Endothelial cell of umbilical vein (primary cell): ENCODE measurements at regions not wholly inside any gene's neighbourhood (a gene's known extent, or its start where the extent isn't known, plus 50 kb on each side); places are given as distances from the start of the nearest gene placed in this dataset.

Experiments
- BruUV-seq: library from RNA; stranded (reverse); fragments of 400-500 nt; replicated peaks from 2 replicates; lab custom pipeline; 2021; lab: Mats Ljungman, UMichigan
- CTCF ChIA-PET: fragments of 300-600, 350-600 bp; sonication (Branson Sonifier 250); formaldehyde crosslinking; loops from one replicate; lab custom pipeline; 2021; ENCODE audit warnings: antibody characterized with exemption, inconsistent platforms; lab: Charles Lee
- POLR2A ChIA-PET: fragments of 300-600, 350-600 bp; sonication (Branson Sonifier 250); formaldehyde crosslinking; loops from one replicate; lab custom pipeline; 2021; ENCODE audit warnings: antibody characterized with exemption, inconsistent platforms; lab: Charles Lee
- DNase-seq: peaks from one replicate; pipeline ENCODE4 v3.0.0-alpha.2; 2011; ENCODE audit warnings: low read depth, low spot score
- FAIRE-seq: peaks from 2 replicates; lab custom pipeline; 2011; peaks lifted over from hg19 to GRCh38; lab: Jason Lieb, UNC
- H2AFZ ChIP-seq: 2 replicates; pipeline ENCODE4 v1.6.0; 2012; ENCODE audit warnings: low read depth, low read length, control low read depth, inconsistent platforms
- H3K27ac ChIP-seq: 2 replicates; pipeline ENCODE4 v1.5.1; 2011; ENCODE audit warnings: low read depth, mild to moderate bottlenecking, control low read depth, low read length, moderate library complexity; ENCODE audit not compliant: insufficient read depth
- H3K27me3 ChIP-seq, 2 experiments: 2 replicates each; pipeline versions ENCODE4 v1.6.0 to v1.6.1; 2011; ENCODE audit warnings: low read length in 2 of 2, mixed read lengths in 1 of 2; ENCODE audit not compliant: control insufficient read depth in 2 of 2, insufficient read depth in 2 of 2
- H3K36me3 ChIP-seq, 2 experiments: 2 replicates in 1 of 2; 3 replicates in 1 of 2; pipeline ENCODE4 v1.5.1; 2011; ENCODE audit warnings: low read length in 2 of 2, mild to moderate bottlenecking in 1 of 2, moderate library complexity in 1 of 2; ENCODE audit not compliant: control insufficient read depth in 2 of 2, insufficient read depth in 2 of 2; ENCODE audit errors: extremely low read depth in 1 of 2
- H3K4me1 ChIP-seq: 3 replicates; pipeline ENCODE4 v1.5.1; 2011; ENCODE audit warnings: mild to moderate bottlenecking, low read length; ENCODE audit not compliant: control insufficient read depth, insufficient read depth; ENCODE audit errors: extremely low read depth
- H3K4me2 ChIP-seq: 2 replicates; pipeline ENCODE4 v1.6.1; 2011; ENCODE audit warnings: low read length, control low read depth, mixed read lengths; ENCODE audit not compliant: insufficient read depth
- H3K4me3 ChIP-seq, 3 experiments: fragments of 200-600 bp in 1 of 3; sonication (generic), shearing (Covaris generic) in 1 of 3; replicated peaks in 1 of 3; 2 replicates each; pipeline ENCODE4 v1.5.1; 2011 to 2016; ENCODE audit warnings: control low read depth in 3 of 3, low read length in 3 of 3, mild to moderate bottlenecking in 2 of 3, inconsistent platforms in 1 of 3, low read depth in 1 of 3, moderate library complexity in 1 of 3; ENCODE audit not compliant: insufficient read depth in 1 of 3
- H3K79me2 ChIP-seq: 2 replicates; pipeline ENCODE4 v1.6.0; 2012; ENCODE audit warnings: low read length, inconsistent platforms; ENCODE audit not compliant: control insufficient read depth, insufficient read depth
- H3K9ac ChIP-seq: replicated peaks from 2 replicates; pipeline ENCODE3; 2011; ENCODE audit warnings: low read length, control low read depth; ENCODE audit not compliant: insufficient read depth; ENCODE audit errors: extremely low read depth
- H3K9me1 ChIP-seq: replicated peaks from 3 replicates; pipeline ENCODE4 v1.6.0; 2011; ENCODE audit warnings: mild to moderate bottlenecking, low read length; ENCODE audit not compliant: control insufficient read depth, insufficient read depth; ENCODE audit errors: extremely low read depth
- H3K9me3 ChIP-seq: replicated peaks from 2 replicates; pipeline ENCODE4 v1.5.1; 2012; ENCODE audit warnings: low read length, inconsistent platforms; ENCODE audit not compliant: control insufficient read depth, insufficient read depth
- H4K20me1 ChIP-seq: replicated peaks from 2 replicates; pipeline ENCODE3; 2011; ENCODE audit warnings: mild to moderate bottlenecking, low read length; ENCODE audit not compliant: control insufficient read depth, insufficient read depth; ENCODE audit errors: extremely low read depth
- EZH2 ChIP-seq: IDR thresholded peaks from 2 replicates; pipeline ENCODE4 v1.6.1; 2012; ENCODE audit warnings: borderline replicate concordance, low read depth, mild to moderate bottlenecking, moderate library complexity, low read length, inconsistent platforms; ENCODE audit not compliant: severe bottlenecking
- GATA2 ChIP-seq: IDR thresholded peaks from 2 replicates; pipeline ENCODE4 v1.7.0; 2011; ENCODE audit warnings: low read depth, mild to moderate bottlenecking, moderate library complexity, mixed read lengths, low read length; ENCODE audit not compliant: insufficient read length, insufficient read depth
- JUN ChIP-seq: IDR thresholded peaks from 2 replicates; pipeline ENCODE4 v1.6.1; 2011; ENCODE audit warnings: borderline replicate concordance, low read depth; ENCODE audit not compliant: insufficient read length, insufficient read depth
- MYC ChIP-seq: IDR thresholded peaks from one replicate; pipeline ENCODE4 v1.6.1; 2011; ENCODE audit warnings: mild to moderate bottlenecking, low read depth, low read length
- POLR2A ChIP-seq: IDR thresholded peaks from 2 replicates; pipeline ENCODE4 v1.6.1; 2012; ENCODE audit warnings: low read depth, mild to moderate bottlenecking, control low read depth, low read length
- POLR2AphosphoS5 ChIP-seq: IDR thresholded peaks from 2 replicates; pipeline ENCODE4 v1.6.1; 2012; ENCODE audit warnings: low read depth, mild to moderate bottlenecking, control low read depth, low read length, moderate library complexity; ENCODE audit not compliant: insufficient read depth
- dilution Hi-C: fragments of 300-500 bp; cut with MboI; formaldehyde crosslinking; loops from one replicate; pipeline ENCODE4 v1.15.0; 2019; ENCODE audit warnings: low sequenced_read_pairs; ENCODE audit not compliant: extremely low pct_ligation_motif_present
- intact Hi-C: fragments of 100-400 bp; cut with micrococcal nuclease; formaldehyde crosslinking; loops from one replicate; pipeline ENCODE4 v1.10.0; 2022
- TF ChIP-seq, protein P1 (sequence below), 2 donors: IDR thresholded peaks; 1 replicate in 1 of 2; 2 replicates in 1 of 2; pipeline ENCODE4 v1.5.1; 2011; ENCODE audit warnings: low read length in 2 of 2, mild to moderate bottlenecking in 2 of 2, moderate library complexity in 2 of 2, control low read depth in 1 of 2, inconsistent platforms in 1 of 2, low read depth in 1 of 2; ENCODE audit not compliant: insufficient read depth in 1 of 2; ENCODE audit errors: extremely low read depth in 1 of 2
- TF ChIP-seq, protein P2 (sequence below): IDR thresholded peaks from 2 replicates; pipeline ENCODE4 v1.6.1; 2011; ENCODE audit not compliant: insufficient read depth, insufficient read length

DNA sequence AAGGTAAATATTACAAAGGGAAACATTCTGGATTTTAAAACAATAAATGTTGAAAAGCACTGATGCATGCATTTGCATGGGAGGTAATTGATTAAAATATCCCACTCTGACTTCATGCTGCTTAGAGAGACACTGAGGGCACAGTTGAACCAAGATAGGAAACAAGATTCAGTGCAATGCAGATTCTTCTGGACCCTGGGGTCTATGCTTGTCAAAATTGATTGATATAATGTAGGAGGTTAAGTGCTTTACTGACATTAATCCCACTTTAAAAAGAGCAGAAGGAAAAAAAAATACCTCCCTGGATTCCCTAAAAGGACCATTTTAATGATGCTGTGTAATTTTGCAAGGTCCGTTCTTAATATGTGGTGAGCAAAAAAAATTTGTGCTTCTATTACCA, 454.2 kb downstream of the GABRB3 start:
- peaks cover 16% of the 10 kb centered on the region for H3K9me3 ChIP-seq
- CTCF ChIA-PET: no interaction called here
- H3K9me1 ChIP-seq: no peaks in the 10 kb centered on the region
- no peak overlapping the region for H3K27ac ChIP-seq
- intact Hi-C loops: no loop called here
- H3K79me2 ChIP-seq: no peaks in the 10 kb centered on the region
- H3K4me1 ChIP-seq: no peaks in the 10 kb centered on the region
- no peaks in the 10 kb centered on the region for H3K36me3 ChIP-seq
- POLR2A ChIA-PET: no interaction called here
- dilution Hi-C loops: no loop called here
- DNase-seq (no peak), FAIRE-seq (no peak)
- H3K4me3 ChIP-seq: no peak overlapping the region
- H3K9ac ChIP-seq: no peak overlapping the region
- TF ChIP-seq, protein P1, sequence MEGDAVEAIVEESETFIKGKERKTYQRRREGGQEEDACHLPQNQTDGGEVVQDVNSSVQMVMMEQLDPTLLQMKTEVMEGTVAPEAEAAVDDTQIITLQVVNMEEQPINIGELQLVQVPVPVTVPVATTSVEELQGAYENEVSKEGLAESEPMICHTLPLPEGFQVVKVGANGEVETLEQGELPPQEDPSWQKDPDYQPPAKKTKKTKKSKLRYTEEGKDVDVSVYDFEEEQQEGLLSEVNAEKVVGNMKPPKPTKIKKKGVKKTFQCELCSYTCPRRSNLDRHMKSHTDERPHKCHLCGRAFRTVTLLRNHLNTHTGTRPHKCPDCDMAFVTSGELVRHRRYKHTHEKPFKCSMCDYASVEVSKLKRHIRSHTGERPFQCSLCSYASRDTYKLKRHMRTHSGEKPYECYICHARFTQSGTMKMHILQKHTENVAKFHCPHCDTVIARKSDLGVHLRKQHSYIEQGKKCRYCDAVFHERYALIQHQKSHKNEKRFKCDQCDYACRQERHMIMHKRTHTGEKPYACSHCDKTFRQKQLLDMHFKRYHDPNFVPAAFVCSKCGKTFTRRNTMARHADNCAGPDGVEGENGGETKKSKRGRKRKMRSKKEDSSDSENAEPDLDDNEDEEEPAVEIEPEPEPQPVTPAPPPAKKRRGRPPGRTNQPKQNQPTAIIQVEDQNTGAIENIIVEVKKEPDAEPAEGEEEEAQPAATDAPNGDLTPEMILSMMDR (IDR thresholded peaks at IDR 0.05; ENCODE audit: extremely low read depth in 1 of 2, insufficient read depth in 1 of 2, low read depth in 1 of 2, low read length in 2 of 2): no peak
- TF ChIP-seq JUN (no peak), GATA2 (no peak), POLR2A (no peak), MYC (no peak), POLR2AphosphoS5 (no peak), EZH2 (no peak)
- TF ChIP-seq, protein P2, sequence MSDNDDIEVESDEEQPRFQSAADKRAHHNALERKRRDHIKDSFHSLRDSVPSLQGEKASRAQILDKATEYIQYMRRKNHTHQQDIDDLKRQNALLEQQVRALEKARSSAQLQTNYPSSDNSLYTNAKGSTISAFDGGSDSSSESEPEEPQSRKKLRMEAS: no peak
- H3K27me3 ChIP-seq: no peaks in the 10 kb centered on the region
- no peak overlapping the region for H3K4me2 ChIP-seq
- no TSS peak for BruUV-seq
- H2AFZ ChIP-seq: no peak overlapping the region
- H4K20me1 ChIP-seq: no peaks in the 10 kb centered on the region
